ENCODE measurements at regions not wholly inside any gene's neighbourhood (a gene's known extent, or its start where the extent isn't known, plus 50 kb on each side); places are given as distances from the start of the nearest gene placed in this dataset.

- no peak for DNase-seq (ENCODE audit: low spot score in 2 of 2)
- no peak for TF ChIP-seq CTCF (IDR thresholded peaks at IDR 0.05)
- no peak for TF ChIP-seq POLR2AphosphoS5 (IDR thresholded peaks at IDR 0.05)
- no peak for TF ChIP-seq POLR2A (IDR thresholded peaks at IDR 0.05)
- Histone ChIP-seq H3K4me1 (no peaks in the 10 kb centered on the region), H3K4me3 (no peak overlapping the region), H3K27ac (no peak overlapping the region), H3K9me3 (peaks cover 0 to 3% of the 10 kb centered on the region in 2 donors), H3K36me3 (no peaks in the 10 kb centered on the region), H3K27me3 (no peaks in the 10 kb centered on the region)
- intact Hi-C loops (cut with DNase I; ENCODE audit: low total_unique reads) = loop anchor here (10.0 kb wide), 1 partner anchor 1456 kb away; no protein-coding TSS in a partner anchor
Measured at GRCh38 chr6:81640891-81641290, 111.6 kb downstream of the TENT5A start.

- Histone ChIP-seq H3K27ac (no peak overlapping the region), H3K9me3 (peaks cover 0 to 3% of the 10 kb centered on the region in 2 donors)
Measured at GRCh38 chr6:81640126-81640525, 112.4 kb downstream of the TENT5A start.

GRCh38 chr6:81638366-81638765, 114.1 kb downstream of the TENT5A start:
- H3K27ac ChIP-seq = no peak overlapping the region
- intact Hi-C loops (cut with DNase I; ENCODE audit: low total_unique reads) = no loop called here
- no peaks in the 10 kb centered on the region for H3K4me1 ChIP-seq
- no peak for TF ChIP-seq POLR2AphosphoS5 (IDR thresholded peaks at IDR 0.05)
- no peak for TF ChIP-seq POLR2A (IDR thresholded peaks at IDR 0.05)
- no peak for TF ChIP-seq CTCF (IDR thresholded peaks at IDR 0.05)
- no peak for DNase-seq (ENCODE audit: low spot score in 2 of 2)
- no peaks in the 10 kb centered on the region for H3K27me3 ChIP-seq
- no peak overlapping the region for H3K4me3 ChIP-seq
- H3K9me3 ChIP-seq = peaks cover 0 to 3% of the 10 kb centered on the region in 2 donors
- no peaks in the 10 kb centered on the region for H3K36me3 ChIP-seq

More at GRCh38 chr6:81640126-81640525, 112.4 kb downstream of the TENT5A start:
- no peak overlapping the region for H3K4me3 ChIP-seq
- no peaks in the 10 kb centered on the region for H3K36me3 ChIP-seq
- DNase-seq (ENCODE audit: low spot score in 2 of 2) = no peak
- no peaks in the 10 kb centered on the region for H3K4me1 ChIP-seq
- intact Hi-C loops (cut with DNase I; ENCODE audit: low total_unique reads) = loop anchor here (10.0 kb wide), 1 partner anchor 1455 kb away; no protein-coding TSS in a partner anchor
- H3K27me3 ChIP-seq = no peaks in the 10 kb centered on the region
- TF ChIP-seq POLR2AphosphoS5 (IDR thresholded peaks at IDR 0.05) = no peak
- no peak for TF ChIP-seq POLR2A (IDR thresholded peaks at IDR 0.05)
- no peak for TF ChIP-seq CTCF (IDR thresholded peaks at IDR 0.05)

GRCh38 chr6:81636930-81637568, 115.4 kb downstream of the TENT5A start:
- no peak overlapping the region for H3K4me3 ChIP-seq
- no peaks in the 10 kb centered on the region for H3K36me3 ChIP-seq
- H3K9me3 ChIP-seq = no peaks in the 10 kb centered on the region
- TF ChIP-seq POLR2A (IDR thresholded peaks at IDR 0.05) (no peak), POLR2AphosphoS5 (IDR thresholded peaks at IDR 0.05) (no peak), CTCF (IDR thresholded peaks at IDR 0.05) (no peak)
- no peak for DNase-seq (ENCODE audit: low spot score in 2 of 2)
- intact Hi-C loops (cut with DNase I; ENCODE audit: low total_unique reads) = no loop called here
- H3K27me3 ChIP-seq = no peaks in the 10 kb centered on the region
- H3K27ac ChIP-seq = no peak overlapping the region
- H3K4me1 ChIP-seq = no peaks in the 10 kb centered on the region

GRCh38 chr6:81634155-81634880, 118.2 kb downstream of the TENT5A start:
- Histone ChIP-seq H3K4me3 (no peak overlapping the region), H3K36me3 (no peaks in the 10 kb centered on the region), H3K4me1 (no peaks in the 10 kb centered on the region), H3K27ac (no peak overlapping the region), H3K9me3 (peaks cover 6 to 19% of the 10 kb centered on the region in 2 donors), H3K27me3 (no peaks in the 10 kb centered on the region)
- intact Hi-C loops (cut with DNase I; ENCODE audit: low total_unique reads) = no loop called here
- DNase-seq (ENCODE audit: low spot score in 2 of 2) = no peak
- TF ChIP-seq POLR2AphosphoS5 (IDR thresholded peaks at IDR 0.05) = no peak
- no peak for TF ChIP-seq POLR2A (IDR thresholded peaks at IDR 0.05)
